ENCODE measurements at regions not wholly inside any gene's neighbourhood (a gene's known extent, or its start where the extent isn't known, plus 50 kb on each side); places are given as distances from the start of the nearest gene placed in this dataset.

DNA sequence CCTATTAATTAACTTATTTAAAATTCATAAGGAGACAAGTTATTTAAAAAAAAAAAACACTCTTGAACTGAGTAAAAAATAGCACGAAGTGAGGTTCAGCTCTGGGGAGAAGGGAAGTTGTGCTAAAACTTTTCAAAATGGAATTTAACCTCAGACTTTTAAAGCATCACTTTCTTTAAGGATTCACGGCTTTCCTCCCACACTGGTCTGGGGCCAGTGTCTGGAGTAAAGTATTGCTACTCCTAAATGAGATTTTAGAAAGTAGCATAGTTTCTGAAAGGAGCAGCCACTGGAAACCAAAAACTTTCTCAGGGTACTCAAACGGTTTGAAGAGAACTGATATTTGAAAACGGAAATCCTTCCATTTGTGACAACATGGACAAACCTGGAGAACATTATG, 97.7 kb upstream of the CYP1B1 start:
- TF ChIP-seq, protein P1, sequence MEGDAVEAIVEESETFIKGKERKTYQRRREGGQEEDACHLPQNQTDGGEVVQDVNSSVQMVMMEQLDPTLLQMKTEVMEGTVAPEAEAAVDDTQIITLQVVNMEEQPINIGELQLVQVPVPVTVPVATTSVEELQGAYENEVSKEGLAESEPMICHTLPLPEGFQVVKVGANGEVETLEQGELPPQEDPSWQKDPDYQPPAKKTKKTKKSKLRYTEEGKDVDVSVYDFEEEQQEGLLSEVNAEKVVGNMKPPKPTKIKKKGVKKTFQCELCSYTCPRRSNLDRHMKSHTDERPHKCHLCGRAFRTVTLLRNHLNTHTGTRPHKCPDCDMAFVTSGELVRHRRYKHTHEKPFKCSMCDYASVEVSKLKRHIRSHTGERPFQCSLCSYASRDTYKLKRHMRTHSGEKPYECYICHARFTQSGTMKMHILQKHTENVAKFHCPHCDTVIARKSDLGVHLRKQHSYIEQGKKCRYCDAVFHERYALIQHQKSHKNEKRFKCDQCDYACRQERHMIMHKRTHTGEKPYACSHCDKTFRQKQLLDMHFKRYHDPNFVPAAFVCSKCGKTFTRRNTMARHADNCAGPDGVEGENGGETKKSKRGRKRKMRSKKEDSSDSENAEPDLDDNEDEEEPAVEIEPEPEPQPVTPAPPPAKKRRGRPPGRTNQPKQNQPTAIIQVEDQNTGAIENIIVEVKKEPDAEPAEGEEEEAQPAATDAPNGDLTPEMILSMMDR (IDR thresholded peaks at IDR 0.05) = no peak
- no peak for TF ChIP-seq POLR2A (IDR thresholded peaks at IDR 0.05)
- Histone ChIP-seq H3K4me1 (peaks cover 0 to 71% (median 23%) of the 10 kb centered on the region in 4 donors), H3K27ac (no peak overlapping the region), H3K9me3 (no peaks in the 10 kb centered on the region), H3K4me3 (no peak overlapping the region), H3K36me3 (no peaks in the 10 kb centered on the region), H3K27me3 (no peaks in the 10 kb centered on the region)
- DNase-seq = no peak
- intact Hi-C loops (cut with DNase I) = no loop called here
- no peak for ATAC-seq
- WGBS (ENCODE audit: insufficient coverage, low coverage, low lambda C conversion rate, missing lambda C conversion rate) = 49% methylated on average over 4 of the region's 4 CpGs

DNA sequence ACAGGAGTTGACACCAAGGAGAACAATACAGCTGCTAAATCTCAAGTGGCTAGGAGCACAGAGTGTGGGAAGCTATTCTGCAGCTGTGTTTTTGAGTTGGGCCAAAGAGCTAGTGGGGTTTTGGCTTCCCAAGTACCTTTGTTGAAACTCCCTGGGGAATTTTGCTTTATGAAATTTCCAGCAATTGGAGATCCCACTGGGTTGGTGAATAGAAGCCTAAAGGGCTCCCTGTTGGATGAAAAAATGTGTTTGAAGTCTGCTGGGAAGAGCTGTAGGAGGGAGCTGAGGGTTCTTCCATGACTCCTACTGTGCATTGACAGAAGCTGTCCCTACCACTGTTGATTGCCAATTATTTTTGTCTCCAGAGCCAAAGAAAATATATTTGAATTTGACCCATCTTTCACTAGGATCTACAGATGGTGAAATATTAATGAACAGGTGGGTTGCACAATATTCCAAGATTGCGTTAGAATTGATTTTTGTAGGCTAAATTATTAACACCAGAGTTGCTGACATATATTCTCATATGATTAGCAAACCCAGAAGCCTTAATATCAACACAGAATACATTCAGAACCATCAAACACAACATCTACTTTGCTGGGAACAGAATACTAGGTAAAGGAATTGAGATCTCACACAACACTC, 95.4 kb upstream of the CYP1B1 start:
- WGBS (ENCODE audit: insufficient coverage, low coverage, low lambda C conversion rate, missing lambda C conversion rate) = 23% methylated on average over 1 of the region's 1 CpG
- no peaks in the 10 kb centered on the region for H3K36me3 ChIP-seq
- TF ChIP-seq, protein P1 (IDR thresholded peaks at IDR 0.05) = no peak
- TF ChIP-seq POLR2A (IDR thresholded peaks at IDR 0.05) = no peak
- intact Hi-C loops (cut with DNase I) = no loop called here
- ATAC-seq (peak; percentile 75 to 88 (median 79)), DNase-seq (no peak)
- no peaks in the 10 kb centered on the region for H3K9me3 ChIP-seq
- H3K4me3 ChIP-seq = no peak overlapping the region
- peaks cover 0 to 49% (median 16%) of the 10 kb centered on the region in 4 donors for H3K4me1 ChIP-seq
- H3K27me3 ChIP-seq = no peaks in the 10 kb centered on the region
- peak overlapping the region in 1 of 3 donors; percentile 68 for H3K27ac ChIP-seq

DNA sequence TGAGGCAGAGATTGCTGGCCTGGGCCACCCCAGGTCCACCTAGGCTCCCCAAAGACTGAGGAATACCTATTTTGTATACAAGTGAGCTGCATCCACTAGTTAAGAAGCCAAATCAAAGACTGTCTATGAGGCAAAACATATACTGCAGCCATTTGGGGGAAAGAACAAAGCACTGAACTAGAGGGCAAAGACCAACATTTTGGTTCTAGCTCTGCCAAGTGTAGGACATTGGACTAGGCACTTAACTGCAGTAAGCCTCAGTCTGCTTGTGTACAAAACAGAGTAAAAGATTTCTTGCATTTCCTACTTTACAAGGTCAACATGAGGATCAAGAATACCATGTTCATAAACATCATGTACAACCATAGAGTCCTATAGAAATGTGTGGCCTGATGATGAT, 94.8 kb upstream of the CYP1B1 start:
- peak overlapping the region in 1 of 3 donors; percentile 68 for H3K27ac ChIP-seq

DNA sequence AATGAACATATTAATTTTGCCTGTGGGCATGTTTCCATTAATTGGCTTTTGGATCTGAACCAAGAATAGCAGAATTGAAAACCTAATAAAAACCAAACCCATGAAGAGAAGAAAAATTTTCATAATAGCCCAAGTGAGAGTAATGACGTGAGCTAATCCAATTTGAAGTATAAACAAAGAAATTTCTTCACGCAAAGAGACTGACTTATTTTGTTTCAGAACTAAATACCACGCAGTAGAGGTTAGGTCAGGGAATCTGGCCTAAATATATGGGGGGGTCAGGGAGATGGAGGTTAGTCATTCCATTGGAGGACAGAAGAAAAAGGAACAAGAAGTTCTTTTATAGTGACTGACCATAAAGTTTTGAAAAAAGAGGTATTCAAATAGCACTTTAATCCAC, 94.1 kb upstream of the CYP1B1 start:
- TF ChIP-seq, protein P1 (IDR thresholded peaks at IDR 0.05) = no peak
- TF ChIP-seq POLR2A (IDR thresholded peaks at IDR 0.05) = no peak
- Histone ChIP-seq H3K4me3 (no peak overlapping the region), H3K27me3 (no peaks in the 10 kb centered on the region), H3K9me3 (no peaks in the 10 kb centered on the region), H3K27ac (no peak overlapping the region), H3K36me3 (no peaks in the 10 kb centered on the region), H3K4me1 (peaks cover 0 to 38% (median 13%) of the 10 kb centered on the region in 4 donors)
- ATAC-seq (no peak), DNase-seq (no peak)
- intact Hi-C loops (cut with DNase I) = no loop called here
- WGBS (ENCODE audit: insufficient coverage, low coverage, low lambda C conversion rate, missing lambda C conversion rate) = 79% methylated on average over 3 of the region's 3 CpGs

More for the DNA sequence above, 94.8 kb upstream of the CYP1B1 start:
- H3K36me3 ChIP-seq = no peaks in the 10 kb centered on the region
- no peaks in the 10 kb centered on the region for H3K9me3 ChIP-seq
- H3K27me3 ChIP-seq = no peaks in the 10 kb centered on the region
- no peak overlapping the region for H3K4me3 ChIP-seq
- ATAC-seq = peak; percentile 59 to 82 (median 74)
- TF ChIP-seq, protein P1 (IDR thresholded peaks at IDR 0.05) = no peak
- DNase-seq = no peak
- intact Hi-C loops (cut with DNase I) = no loop called here
- peaks cover 0 to 43% (median 13%) of the 10 kb centered on the region in 4 donors for H3K4me1 ChIP-seq

All from right lobe of liver (tissue), 6 donors.